HCT116 (cell line): ENCODE measurements at regions not wholly inside any gene's neighbourhood (a gene's known extent, or its start where the extent isn't known, plus 50 kb on each side); places are given as distances from the start of the nearest gene placed in this dataset.

Experiments used
- ATAC-seq: fragments of 200-7000 bp; cut with Tn5 transposase; 2 replicates; pipeline ENCODE4 v1.9.1; 2020; ENCODE audit warnings: mild to moderate bottlenecking, moderate library complexity
- BruUV-seq: library from RNA; stranded (reverse); fragments of 400-500 nt; replicated peaks from 2 replicates; lab custom pipeline; 2021; lab: Mats Ljungman, UMichigan
- CTCF ChIA-PET: fragments of 300-600 bp; sonication (Branson Sonifier 250); formaldehyde crosslinking; loops from one replicate; lab custom pipeline; 2021; ENCODE audit warnings: antibody characterized with exemption; lab: Charles Lee
- POLR2A ChIA-PET: fragments of 300-600, 350-600 bp; sonication (Branson Sonifier 250); formaldehyde crosslinking; loops from one replicate; lab custom pipeline; 2021; ENCODE audit warnings: antibody characterized with exemption; lab: Charles Lee
- RAD21 ChIA-PET, 2 experiments: fragments of 300-600 bp; sonication (Branson Sonifier 250); formaldehyde crosslinking; loops; one replicate each; lab custom pipeline; 2023; ENCODE audit warnings: low total read pairs in 2 of 2; ENCODE audit not compliant: uncharacterized antibody in 2 of 2, unreplicated experiment in 2 of 2, low non-redundant PET in 1 of 2; lab: Charles Lee
- DNase-seq: peaks from one replicate; pipeline ENCODE4 v3.0.0-alpha.2; 2010; ENCODE audit warnings: low read depth, low spot score
- H2AFZ ChIP-seq: fragments of 200-600 bp; shearing (Covaris generic), sonication (generic); 2 replicates; pipeline ENCODE4 v1.6.1; 2017; ENCODE audit warnings: low read depth, mixed run types, mixed read lengths, antibody characterized with exemption, low read length; ENCODE audit not compliant: poor library complexity, severe bottlenecking
- H3K27ac ChIP-seq: 2 replicates; pipeline ENCODE4 v1.5.1; 2012; ENCODE audit warnings: low read depth, low read length
- H3K27me3 ChIP-seq: fragments of 200-600 bp; sonication (generic); 2 replicates; pipeline ENCODE4 v1.6.1; 2016; ENCODE audit warnings: mixed run types, low read length, mixed read lengths; ENCODE audit not compliant: insufficient read depth
- H3K36me3 ChIP-seq, 2 experiments: fragments of 200-500 bp in 1 of 2; fragments of 200-600 bp in 1 of 2; sonication (Bioruptor generic) in 1 of 2; sonication (generic) in 1 of 2; 2 replicates each; pipeline versions ENCODE4 v1.5.1 to v1.6.1; 2014 to 2016; ENCODE audit warnings: low read length in 2 of 2, inconsistent platforms in 1 of 2, mixed read lengths in 1 of 2, mixed run types in 1 of 2; ENCODE audit not compliant: insufficient read depth in 2 of 2, control insufficient read depth in 1 of 2
- H3K4me1 ChIP-seq, 2 experiments: fragments of 200-600 bp in 1 of 2; sonication (generic) in 1 of 2; 2 replicates each; pipeline versions ENCODE4 v1.5.1 to v1.6.1; 2012 to 2017; ENCODE audit warnings: low read length in 2 of 2, inconsistent platforms in 1 of 2, mild to moderate bottlenecking in 1 of 2, mixed read lengths in 1 of 2, mixed run types in 1 of 2, moderate library complexity in 1 of 2; ENCODE audit not compliant: insufficient read depth in 2 of 2, control insufficient read depth in 1 of 2
- H3K4me2 ChIP-seq: fragments of 200-600 bp; sonication (generic); 2 replicates; pipeline ENCODE4 v1.6.1; 2017; ENCODE audit warnings: mixed run types, low read length, mixed read lengths
- H3K4me3 ChIP-seq, 2 experiments: fragments of 200-600 bp in 1 of 2; sonication (generic) in 1 of 2; replicated peaks in 1 of 2; 2 replicates each; pipeline ENCODE4 v1.5.1; 2011 to 2016; ENCODE audit warnings: low read length in 2 of 2, control low read depth in 1 of 2, low read depth in 1 of 2, mild to moderate bottlenecking in 1 of 2, mixed read lengths in 1 of 2, mixed run types in 1 of 2
- H3K79me2 ChIP-seq: fragments of 200-600 bp; sonication (generic); 2 replicates; pipeline ENCODE4 v1.6.1; 2017; ENCODE audit warnings: mild to moderate bottlenecking, mixed run types, low read length, moderate library complexity, mixed read lengths; ENCODE audit not compliant: insufficient read depth
- H3K9ac ChIP-seq: fragments of 200-600 bp; sonication (generic); 2 replicates; pipeline ENCODE4 v1.6.1; 2016; ENCODE audit warnings: low read length, mixed read lengths
- H3K9me2 ChIP-seq: fragments of 200-600 bp; sonication (generic), shearing (Covaris generic); 2 replicates; pipeline ENCODE4 v1.6.1; 2017; ENCODE audit warnings: mixed run types, mild to moderate bottlenecking, moderate library complexity; ENCODE audit not compliant: insufficient read depth
- H3K9me3 ChIP-seq, 2 experiments: fragments of 200-500 bp in 1 of 2; fragments of 200-600 bp in 1 of 2; sonication (Bioruptor generic) in 1 of 2; sonication (generic) in 1 of 2; 2 replicates each; pipeline ENCODE4 v1.6.1; 2014 to 2017; ENCODE audit warnings: low read length in 2 of 2, mixed read lengths in 2 of 2, inconsistent platforms in 1 of 2, low read depth in 1 of 2, mild to moderate bottlenecking in 1 of 2, mixed run types in 1 of 2, moderate library complexity in 1 of 2; ENCODE audit not compliant: control insufficient read depth in 1 of 2, insufficient read depth in 1 of 2
- H4K20me1 ChIP-seq: fragments of 200-600 bp; sonication (generic), shearing (Covaris generic); 2 replicates; pipeline ENCODE4 v1.6.1; 2017; ENCODE audit warnings: mixed run types, mild to moderate bottlenecking, moderate library complexity; ENCODE audit not compliant: insufficient read depth
- CEBPB ChIP-seq: IDR thresholded peaks from 2 replicates; pipeline ENCODE4 v1.6.1; 2012; ENCODE audit warnings: low read depth
- EGR1 ChIP-seq: IDR thresholded peaks from 2 replicates; pipeline ENCODE4 v1.6.1; 2012; ENCODE audit warnings: low read depth
- ELF1 ChIP-seq: IDR thresholded peaks from 2 replicates; pipeline ENCODE4 v1.6.1; 2012; ENCODE audit warnings: low read depth, borderline replicate concordance
- EZH2phosphoT487 ChIP-seq: fragments of 200-600 bp; IDR thresholded peaks from 2 replicates; pipeline ENCODE4 v1.6.1; 2018; ENCODE audit warnings: antibody characterized with exemption, borderline replicate concordance
- FOSL1 ChIP-seq: IDR thresholded peaks from 2 replicates; pipeline ENCODE4 v1.6.1; 2012; ENCODE audit warnings: low read depth
- POLR2A ChIP-seq: IDR thresholded peaks from 2 replicates; pipeline ENCODE4 v1.7.0; 2011; ENCODE audit warnings: borderline replicate concordance; ENCODE audit not compliant: insufficient read depth, insufficient read length; ENCODE audit errors: extremely low read depth
- RAD21 ChIP-seq: IDR thresholded peaks from 2 replicates; pipeline ENCODE4 v1.6.1; 2012; ENCODE audit warnings: low read depth, mild to moderate bottlenecking
- SIN3A ChIP-seq: IDR thresholded peaks from 2 replicates; pipeline ENCODE4 v1.6.1; 2012; ENCODE audit warnings: low read depth
- YY1 ChIP-seq: IDR thresholded peaks from 2 replicates; pipeline ENCODE4 v1.6.1; 2011; ENCODE audit warnings: low read length, low read depth, moderate library complexity, mild to moderate bottlenecking; ENCODE audit not compliant: insufficient replicate concordance; ENCODE audit errors: extremely low read depth
- ZFX ChIP-seq: fragments of 450-650 bp; IDR thresholded peaks from 2 replicates; pipeline ENCODE4 v1.6.1; 2017
- ZNF274 ChIP-seq: fragments of 200-500 bp; sonication (Bioruptor generic); IDR thresholded peaks from 2 replicates; pipeline ENCODE4 v1.6.1; 2014; ENCODE audit warnings: mild to moderate bottlenecking, low read depth, low read length, inconsistent platforms
- intact Hi-C: fragments of 100-400 bp; cut with micrococcal nuclease; formaldehyde crosslinking; loops from 2 replicates; pipeline ENCODE4 v1.10.0; 2022
- TF ChIP-seq, protein P1 (sequence below): IDR thresholded peaks from 2 replicates; pipeline ENCODE4 v1.6.1; 2012
- TF ChIP-seq, protein P2 (sequence below): IDR thresholded peaks from 2 replicates; pipeline ENCODE4 v1.6.1; 2012
- TF ChIP-seq, protein P3 (sequence below): IDR thresholded peaks from 2 replicates; pipeline ENCODE4 v1.6.1; 2011; ENCODE audit warnings: mild to moderate bottlenecking, low read length, moderate library complexity; ENCODE audit not compliant: insufficient replicate concordance; ENCODE audit errors: extremely low read depth
- TF ChIP-seq, protein P4 (sequence below), 3 experiments: fragments of 200-600 bp in 1 of 3; sonication (generic) in 1 of 3; IDR thresholded peaks in 2 of 3; conservative IDR thresholded peaks in 1 of 3; 2 replicates each; pipeline ENCODE4 v1.5.1; 2012 to 2017; ENCODE audit warnings: low read depth in 2 of 3, low read length in 2 of 3, antibody characterized with exemption in 1 of 3, borderline replicate concordance in 1 of 3, control low read depth in 1 of 3, mild to moderate bottlenecking in 1 of 3, mixed read lengths in 1 of 3, mixed run types in 1 of 3, moderate library complexity in 1 of 3; ENCODE audit not compliant: insufficient read depth in 1 of 3

DNA sequence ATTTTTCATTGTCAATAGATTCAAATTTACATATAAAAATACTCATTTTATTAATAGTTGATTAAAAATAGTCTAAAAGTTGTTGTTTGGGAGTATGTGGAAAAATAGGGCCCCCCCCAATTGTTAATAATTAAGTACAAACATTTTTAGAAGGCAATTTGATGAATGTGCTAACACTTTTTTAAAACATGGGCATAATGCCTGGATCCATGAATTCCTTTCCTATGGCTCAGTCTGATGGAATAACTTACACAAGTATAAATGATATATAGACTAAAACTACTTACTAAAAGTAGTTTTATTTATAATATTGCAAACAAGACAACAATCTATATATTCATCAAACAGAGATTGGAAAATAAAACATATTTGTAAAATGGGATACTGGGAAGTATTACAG is 247.2 kb upstream of the LRRN1 start:
- H3K79me2 ChIP-seq: no peaks in the 10 kb centered on the region
- no peak overlapping the region for H3K4me2 ChIP-seq
- no peak overlapping the region for H3K4me3 ChIP-seq
- intact Hi-C loops: no loop called here
- no peak overlapping the region for H2AFZ ChIP-seq
- no peak for ATAC-seq
- ChIA-PET RAD21 (no interaction called here), CTCF (no interaction called here), POLR2A (no interaction called here)
- no peak for TF ChIP-seq SIN3A
- no peak for TF ChIP-seq FOSL1
- TF ChIP-seq YY1: no peak
- TF ChIP-seq, protein P1, sequence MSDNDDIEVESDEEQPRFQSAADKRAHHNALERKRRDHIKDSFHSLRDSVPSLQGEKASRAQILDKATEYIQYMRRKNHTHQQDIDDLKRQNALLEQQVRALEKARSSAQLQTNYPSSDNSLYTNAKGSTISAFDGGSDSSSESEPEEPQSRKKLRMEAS: no peak
- TF ChIP-seq CEBPB: no peak
- no peak for TF ChIP-seq RAD21
- TF ChIP-seq, protein P2, sequence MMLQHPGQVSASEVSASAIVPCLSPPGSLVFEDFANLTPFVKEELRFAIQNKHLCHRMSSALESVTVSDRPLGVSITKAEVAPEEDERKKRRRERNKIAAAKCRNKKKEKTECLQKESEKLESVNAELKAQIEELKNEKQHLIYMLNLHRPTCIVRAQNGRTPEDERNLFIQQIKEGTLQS: no peak
- TF ChIP-seq ZNF274: no peak
- no peaks in the 10 kb centered on the region for H3K4me1 ChIP-seq
- H3K36me3 ChIP-seq: no peaks in the 10 kb centered on the region
- DNase-seq: no peak
- peaks cover 10 to 24% of the 10 kb centered on the region in 2 experiments; a peak in 2 of 4 replicates for H3K9me3 ChIP-seq
- H3K27ac ChIP-seq: no peak overlapping the region
- H3K27me3 ChIP-seq: no peaks in the 10 kb centered on the region
- no peaks in the 10 kb centered on the region for H4K20me1 ChIP-seq
- no TSS peak for BruUV-seq
- H3K9me2 ChIP-seq: no peaks in the 10 kb centered on the region
- H3K9ac ChIP-seq: no peak overlapping the region

DNA sequence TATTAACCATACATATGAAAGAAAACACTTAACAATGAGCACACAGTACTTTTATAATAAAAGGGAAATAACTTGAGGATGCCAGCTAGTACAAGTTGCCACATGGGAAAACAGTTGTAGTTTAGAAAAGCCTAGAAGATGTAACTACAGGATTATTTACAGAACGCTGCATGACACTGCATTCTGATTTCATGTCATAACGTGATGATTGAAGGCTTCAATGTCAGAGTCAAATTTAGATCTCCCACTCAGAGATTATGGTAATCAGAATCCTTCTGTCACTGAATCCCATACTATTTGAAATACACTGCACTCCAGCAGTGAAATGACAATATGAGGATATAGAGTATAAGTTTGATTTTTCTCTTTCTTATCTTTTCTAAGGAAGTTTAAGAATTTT is 253.9 kb upstream of the LRRN1 start:
- no peaks in the 10 kb centered on the region for H3K4me1 ChIP-seq
- no peak overlapping the region for H3K27ac ChIP-seq
- ChIA-PET POLR2A (no interaction called here), CTCF (no interaction called here), RAD21 (no interaction called here)
- no peaks in the 10 kb centered on the region for H3K9me2 ChIP-seq
- peaks cover 0 to 19% of the 10 kb centered on the region in 2 experiments; a peak in 2 of 4 replicates for H3K9me3 ChIP-seq
- no peak overlapping the region for H2AFZ ChIP-seq
- H3K4me2 ChIP-seq: no peak overlapping the region
- H3K27me3 ChIP-seq: no peaks in the 10 kb centered on the region
- no peak overlapping the region for H3K4me3 ChIP-seq
- H3K79me2 ChIP-seq: no peaks in the 10 kb centered on the region
- BruUV-seq: no TSS peak
- ATAC-seq (no peak), DNase-seq (no peak)
- intact Hi-C loops: no loop called here
- no peaks in the 10 kb centered on the region for H4K20me1 ChIP-seq
- no peaks in the 10 kb centered on the region for H3K36me3 ChIP-seq
- no peak overlapping the region for H3K9ac ChIP-seq
- no peak for TF ChIP-seq FOSL1
- no peak for TF ChIP-seq ELF1
- TF ChIP-seq, protein P1: no peak
- no peak for TF ChIP-seq EGR1
- TF ChIP-seq ZFX: no peak
- TF ChIP-seq ZNF274: no peak
- TF ChIP-seq, protein P3, sequence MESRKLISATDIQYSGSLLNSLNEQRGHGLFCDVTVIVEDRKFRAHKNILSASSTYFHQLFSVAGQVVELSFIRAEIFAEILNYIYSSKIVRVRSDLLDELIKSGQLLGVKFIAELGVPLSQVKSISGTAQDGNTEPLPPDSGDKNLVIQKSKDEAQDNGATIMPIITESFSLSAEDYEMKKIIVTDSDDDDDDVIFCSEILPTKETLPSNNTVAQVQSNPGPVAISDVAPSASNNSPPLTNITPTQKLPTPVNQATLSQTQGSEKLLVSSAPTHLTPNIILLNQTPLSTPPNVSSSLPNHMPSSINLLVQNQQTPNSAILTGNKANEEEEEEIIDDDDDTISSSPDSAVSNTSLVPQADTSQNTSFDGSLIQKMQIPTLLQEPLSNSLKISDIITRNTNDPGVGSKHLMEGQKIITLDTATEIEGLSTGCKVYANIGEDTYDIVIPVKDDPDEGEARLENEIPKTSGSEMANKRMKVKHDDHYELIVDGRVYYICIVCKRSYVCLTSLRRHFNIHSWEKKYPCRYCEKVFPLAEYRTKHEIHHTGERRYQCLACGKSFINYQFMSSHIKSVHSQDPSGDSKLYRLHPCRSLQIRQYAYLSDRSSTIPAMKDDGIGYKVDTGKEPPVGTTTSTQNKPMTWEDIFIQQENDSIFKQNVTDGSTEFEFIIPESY: no peak
- TF ChIP-seq, protein P4, sequence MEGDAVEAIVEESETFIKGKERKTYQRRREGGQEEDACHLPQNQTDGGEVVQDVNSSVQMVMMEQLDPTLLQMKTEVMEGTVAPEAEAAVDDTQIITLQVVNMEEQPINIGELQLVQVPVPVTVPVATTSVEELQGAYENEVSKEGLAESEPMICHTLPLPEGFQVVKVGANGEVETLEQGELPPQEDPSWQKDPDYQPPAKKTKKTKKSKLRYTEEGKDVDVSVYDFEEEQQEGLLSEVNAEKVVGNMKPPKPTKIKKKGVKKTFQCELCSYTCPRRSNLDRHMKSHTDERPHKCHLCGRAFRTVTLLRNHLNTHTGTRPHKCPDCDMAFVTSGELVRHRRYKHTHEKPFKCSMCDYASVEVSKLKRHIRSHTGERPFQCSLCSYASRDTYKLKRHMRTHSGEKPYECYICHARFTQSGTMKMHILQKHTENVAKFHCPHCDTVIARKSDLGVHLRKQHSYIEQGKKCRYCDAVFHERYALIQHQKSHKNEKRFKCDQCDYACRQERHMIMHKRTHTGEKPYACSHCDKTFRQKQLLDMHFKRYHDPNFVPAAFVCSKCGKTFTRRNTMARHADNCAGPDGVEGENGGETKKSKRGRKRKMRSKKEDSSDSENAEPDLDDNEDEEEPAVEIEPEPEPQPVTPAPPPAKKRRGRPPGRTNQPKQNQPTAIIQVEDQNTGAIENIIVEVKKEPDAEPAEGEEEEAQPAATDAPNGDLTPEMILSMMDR (IDR thresholded peaks at IDR 0.05 in 2 of 3, conservative IDR thresholded peaks at IDR 0.05 in 1 of 3; ENCODE audit: borderline replicate concordance in 1 of 3, insufficient read depth in 1 of 3, low read depth in 2 of 3, low read length in 2 of 3): no peak
- TF ChIP-seq EZH2phosphoT487: no peak
- no peak for TF ChIP-seq POLR2A
- no peak for TF ChIP-seq RAD21
- no peak for TF ChIP-seq SIN3A
